H1 (cell line): ENCODE measurements at regions not wholly inside any gene's neighbourhood (a gene's known extent, or its start where the extent isn't known, plus 50 kb on each side); places are given as distances from the start of the nearest gene placed in this dataset.

Experiments used
- EP300 ChIP-seq, 2 experiments: IDR thresholded peaks; 1 replicate in 1 of 2; 2 replicates in 1 of 2; pipeline ENCODE4 v1.6.1; 2011 to 2012; ENCODE audit warnings: low read depth in 2 of 2, low read length in 2 of 2, mild to moderate bottlenecking in 2 of 2, borderline replicate concordance in 1 of 2, inconsistent platforms in 1 of 2, moderate library complexity in 1 of 2
- EZH2 ChIP-seq: fragments of 200-600 bp; sonication (generic); IDR thresholded peaks from 2 replicates; pipeline ENCODE4 v1.7.1; 2012; ENCODE audit warnings: low read depth, mild to moderate bottlenecking, moderate library complexity, low read length, inconsistent platforms; ENCODE audit not compliant: severe bottlenecking
- JUND ChIP-seq: IDR thresholded peaks from 2 replicates; pipeline ENCODE4 v1.6.1; 2011; ENCODE audit warnings: mild to moderate bottlenecking, improper control_type of control experiment, low read length
- POLR2A ChIP-seq, 2 experiments: IDR thresholded peaks; 1 replicate in 1 of 2; 2 replicates in 1 of 2; pipeline ENCODE4 v1.6.1; 2011; ENCODE audit warnings: low read depth in 2 of 2, low read length in 2 of 2, mild to moderate bottlenecking in 2 of 2; ENCODE audit errors: control extremely low read depth in 1 of 2
- SP2 ChIP-seq: IDR thresholded peaks from 2 replicates; pipeline ENCODE4 v1.6.1; 2012; ENCODE audit warnings: mild to moderate bottlenecking, low read length, inconsistent platforms
- SUZ12 ChIP-seq: fragments of 200-600 bp; sonication (generic); IDR thresholded peaks from 2 replicates; pipeline ENCODE4 v1.6.1; 2012; ENCODE audit warnings: mild to moderate bottlenecking, inconsistent platforms, low read length, moderate library complexity, mixed read lengths
- TF ChIP-seq, protein P1 (sequence below), 3 experiments: IDR thresholded peaks; 1 replicate in 2 of 3; 2 replicates in 1 of 3; pipeline versions ENCODE4 v1.5.1 to v1.6.1; 2011; ENCODE audit warnings: low read length in 3 of 3, mild to moderate bottlenecking in 3 of 3, inconsistent platforms in 2 of 3, low read depth in 1 of 3, moderate library complexity in 1 of 3; ENCODE audit not compliant: insufficient read depth in 1 of 3; ENCODE audit errors: control extremely low read depth in 1 of 3

DNA sequence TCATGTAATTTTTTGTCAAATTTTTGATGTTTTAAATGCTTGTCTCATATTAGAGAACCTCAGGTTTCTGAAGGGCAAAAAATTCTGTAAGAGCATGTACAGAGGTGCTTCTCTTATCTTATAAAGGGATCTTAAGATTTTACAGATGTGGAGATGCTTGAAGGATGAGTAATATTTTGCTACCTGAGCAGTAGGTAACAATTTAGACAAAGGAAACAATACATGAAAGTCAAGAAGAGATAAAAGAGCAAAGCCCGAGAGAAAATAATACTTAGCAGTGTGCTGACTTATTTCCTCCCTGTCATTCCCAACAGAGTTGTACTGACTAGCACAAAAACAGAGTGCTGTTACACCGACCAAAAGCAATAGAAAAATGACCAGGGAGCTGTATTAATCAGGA, 98.1 kb upstream of the PTPRR start:
- TF ChIP-seq SP2, result no peak
- TF ChIP-seq POLR2A (IDR thresholded peaks at IDR 0.05; ENCODE audit: control extremely low read depth in 1 of 2, low read depth in 2 of 2, low read length in 2 of 2), result no peak
- no peak for TF ChIP-seq EP300 (IDR thresholded peaks at IDR 0.05; ENCODE audit: borderline replicate concordance in 1 of 2, low read depth in 2 of 2, low read length in 2 of 2)
- TF ChIP-seq EZH2, result no peak
- TF ChIP-seq, protein P1, sequence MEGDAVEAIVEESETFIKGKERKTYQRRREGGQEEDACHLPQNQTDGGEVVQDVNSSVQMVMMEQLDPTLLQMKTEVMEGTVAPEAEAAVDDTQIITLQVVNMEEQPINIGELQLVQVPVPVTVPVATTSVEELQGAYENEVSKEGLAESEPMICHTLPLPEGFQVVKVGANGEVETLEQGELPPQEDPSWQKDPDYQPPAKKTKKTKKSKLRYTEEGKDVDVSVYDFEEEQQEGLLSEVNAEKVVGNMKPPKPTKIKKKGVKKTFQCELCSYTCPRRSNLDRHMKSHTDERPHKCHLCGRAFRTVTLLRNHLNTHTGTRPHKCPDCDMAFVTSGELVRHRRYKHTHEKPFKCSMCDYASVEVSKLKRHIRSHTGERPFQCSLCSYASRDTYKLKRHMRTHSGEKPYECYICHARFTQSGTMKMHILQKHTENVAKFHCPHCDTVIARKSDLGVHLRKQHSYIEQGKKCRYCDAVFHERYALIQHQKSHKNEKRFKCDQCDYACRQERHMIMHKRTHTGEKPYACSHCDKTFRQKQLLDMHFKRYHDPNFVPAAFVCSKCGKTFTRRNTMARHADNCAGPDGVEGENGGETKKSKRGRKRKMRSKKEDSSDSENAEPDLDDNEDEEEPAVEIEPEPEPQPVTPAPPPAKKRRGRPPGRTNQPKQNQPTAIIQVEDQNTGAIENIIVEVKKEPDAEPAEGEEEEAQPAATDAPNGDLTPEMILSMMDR (IDR thresholded peaks at IDR 0.05; ENCODE audit: control extremely low read depth in 1 of 3, insufficient read depth in 1 of 3, low read depth in 1 of 3, low read length in 3 of 3), result no peak
- no peak for TF ChIP-seq SUZ12
- TF ChIP-seq JUND, result no peak
